SU-DHL-6 (cell line): ENCODE measurements at regions not wholly inside any gene's neighbourhood (a gene's known extent, or its start where the extent isn't known, plus 50 kb on each side); places are given as distances from the start of the nearest gene placed in this dataset.

Source experiments
- H2AFZ ChIP-seq: fragments of 200-600 bp; sonication (generic); 2 replicates; pipeline ENCODE4 v1.6.1; 2014; ENCODE audit warnings: low read depth, mild to moderate bottlenecking, moderate library complexity, mixed read lengths, antibody characterized with exemption, low read length; ENCODE audit not compliant: severe bottlenecking
- H3F3A ChIP-seq: fragments of 200-600 bp; shearing (Covaris generic); 2 replicates; pipeline ENCODE4 v1.6.0; 2016; ENCODE audit warnings: antibody characterized with exemption, mild to moderate bottlenecking; ENCODE audit not compliant: insufficient read depth
- H3K27ac ChIP-seq: fragments of 200-600 bp; sonication (generic); 2 replicates; pipeline ENCODE4 v1.5.1; 2016; ENCODE audit warnings: low read depth, mild to moderate bottlenecking, low read length, moderate library complexity, mixed read lengths
- H3K27me3 ChIP-seq: fragments of 200-600 bp; sonication (generic), shearing (Covaris generic); 2 replicates; pipeline ENCODE4 v1.6.0; 2014; ENCODE audit warnings: mild to moderate bottlenecking, low read length
- H3K36me3 ChIP-seq: fragments of 200-600 bp; sonication (generic); 2 replicates; pipeline ENCODE4 v1.6.1; 2014; ENCODE audit warnings: mild to moderate bottlenecking, low read length, mixed read lengths
- H3K4me2 ChIP-seq: fragments of 300-600, 200-600 bp; shearing (Covaris generic), sonication (generic); 2 replicates; pipeline ENCODE4 v1.6.0; 2014; ENCODE audit warnings: low read length, low read depth, mild to moderate bottlenecking; ENCODE audit not compliant: poor library complexity, severe bottlenecking
- H3K4me3 ChIP-seq: fragments of 200-600 bp; sonication (generic); 2 replicates; pipeline ENCODE4 v1.5.1; 2014; ENCODE audit warnings: antibody characterized with exemption, low read length, mild to moderate bottlenecking, mixed read lengths; ENCODE audit not compliant: insufficient read depth, poor library complexity, severe bottlenecking
- H3K79me2 ChIP-seq: fragments of 200-600 bp; sonication (generic); 2 replicates; pipeline ENCODE4 v1.6.1; 2014; ENCODE audit warnings: mild to moderate bottlenecking, low read length, moderate library complexity; ENCODE audit not compliant: insufficient read depth
- H3K9ac ChIP-seq: fragments of 200-600 bp; sonication (generic); 2 replicates; pipeline ENCODE4 v1.7.0; 2014; ENCODE audit warnings: mild to moderate bottlenecking, low read length
- H3K9me2 ChIP-seq: fragments of 200-600 bp; sonication (generic); replicated peaks from 2 replicates; pipeline ENCODE4 v1.6.1; 2014; ENCODE audit warnings: low read length; ENCODE audit not compliant: insufficient read depth
- H3K9me3 ChIP-seq: fragments of 200-600 bp; sonication (generic); 2 replicates; pipeline ENCODE4 v1.6.1; 2014; ENCODE audit warnings: low read length, mixed read lengths; ENCODE audit not compliant: insufficient read depth
- H4K20me1 ChIP-seq: fragments of 200-600 bp; sonication (generic); 2 replicates; pipeline ENCODE4 v1.6.1; 2014; ENCODE audit warnings: low read depth, mild to moderate bottlenecking, antibody characterized with exemption, low read length, moderate library complexity, mixed read lengths
- CTCF ChIP-seq: fragments of 200-600 bp; sonication (generic); IDR thresholded peaks from one replicate; pipeline ENCODE4 v1.5.1; 2017; ENCODE audit warnings: antibody characterized with exemption, mild to moderate bottlenecking, low read length, moderate library complexity; ENCODE audit not compliant: insufficient read depth, poor library complexity, severe bottlenecking
- EZH2phosphoT487 ChIP-seq: fragments of 200-600 bp; sonication (generic), shearing (Covaris generic); conservative IDR thresholded peaks from 2 replicates; pipeline ENCODE4 v1.6.1; 2018; ENCODE audit warnings: mild to moderate bottlenecking, antibody characterized with exemption, low read length, moderate library complexity, mixed read lengths

GRCh38 chr10:78441010-78441409, 407.3 kb downstream of the RPS24 start:
- no peaks in the 10 kb centered on the region for H3K79me2 ChIP-seq
- H3K36me3 ChIP-seq = no peaks in the 10 kb centered on the region
- TF ChIP-seq EZH2phosphoT487 = no peak
- TF ChIP-seq CTCF = no peak
- H4K20me1 ChIP-seq = no peaks in the 10 kb centered on the region
- H3K9ac ChIP-seq = no peak overlapping the region
- no peaks in the 10 kb centered on the region for H3K9me2 ChIP-seq
- no peaks in the 10 kb centered on the region for H3K9me3 ChIP-seq
- no peak overlapping the region for H3K4me2 ChIP-seq
- no peak overlapping the region for H2AFZ ChIP-seq
- H3F3A ChIP-seq = no peaks in the 10 kb centered on the region
- no peak overlapping the region for H3K27ac ChIP-seq
- H3K27me3 ChIP-seq = no peaks in the 10 kb centered on the region
- H3K4me3 ChIP-seq = no peak overlapping the region

- no peaks in the 10 kb centered on the region for H3K9me3 ChIP-seq
- no peaks in the 10 kb centered on the region for H3K9me2 ChIP-seq
- H3K4me3 ChIP-seq = no peak overlapping the region
- H3K79me2 ChIP-seq = no peaks in the 10 kb centered on the region
- TF ChIP-seq CTCF (no peak), EZH2phosphoT487 (no peak)
- H3K27ac ChIP-seq = no peak overlapping the region
- H3K4me2 ChIP-seq = no peak overlapping the region
- H3K27me3 ChIP-seq = no peaks in the 10 kb centered on the region
- no peak overlapping the region for H2AFZ ChIP-seq
- no peaks in the 10 kb centered on the region for H4K20me1 ChIP-seq
- no peaks in the 10 kb centered on the region for H3K36me3 ChIP-seq
- no peak overlapping the region for H3K9ac ChIP-seq
- no peaks in the 10 kb centered on the region for H3F3A ChIP-seq
Measured at GRCh38 chr10:78441694-78442093, 408.0 kb downstream of the RPS24 start.

- Histone ChIP-seq H4K20me1 (no peaks in the 10 kb centered on the region), H2AFZ (no peak overlapping the region), H3K79me2 (no peaks in the 10 kb centered on the region), H3K9me2 (no peaks in the 10 kb centered on the region), H3K36me3 (no peaks in the 10 kb centered on the region), H3K27ac (no peak overlapping the region), H3F3A (no peaks in the 10 kb centered on the region), H3K4me2 (no peak overlapping the region), H3K27me3 (no peaks in the 10 kb centered on the region), H3K9ac (no peak overlapping the region), H3K9me3 (no peaks in the 10 kb centered on the region), H3K4me3 (no peak overlapping the region)
- no peak for TF ChIP-seq EZH2phosphoT487
- TF ChIP-seq CTCF = no peak
Measured at GRCh38 chr10:78442836-78443550, 409.3 kb downstream of the RPS24 start.
